ENCODE measurements at regions not wholly inside any gene's neighbourhood (a gene's known extent, or its start where the extent isn't known, plus 50 kb on each side); places are given as distances from the start of the nearest gene placed in this dataset.
A peak's percentile ranks its signal among the peaks of the same experiment; 100 is the strongest.
"Not testable (repeated sequence)": the region's sequence is repeated elsewhere in the genome, so short reads cannot be mapped to it uniquely, and the experiment has no call there.

- no peak for DNase-seq
Observed at GRCh38 chr13:37293295-37293694, 187.8 kb upstream of the CSNK1A1L start.

- DNase-seq = no peak
Observed at GRCh38 chr13:37290716-37291505, 185.4 kb upstream of the CSNK1A1L start.

- no peak for DNase-seq
Observed at GRCh38 chr13:37289212-37289935, 183.9 kb upstream of the CSNK1A1L start.

- no peak for DNase-seq
Observed at GRCh38 chr13:37288057-37288720, 182.7 kb upstream of the CSNK1A1L start.

- DNase-seq = not testable (repeated sequence)
Observed at GRCh38 chr13:37280231-37280630, 174.8 kb upstream of the CSNK1A1L start.

DNA sequence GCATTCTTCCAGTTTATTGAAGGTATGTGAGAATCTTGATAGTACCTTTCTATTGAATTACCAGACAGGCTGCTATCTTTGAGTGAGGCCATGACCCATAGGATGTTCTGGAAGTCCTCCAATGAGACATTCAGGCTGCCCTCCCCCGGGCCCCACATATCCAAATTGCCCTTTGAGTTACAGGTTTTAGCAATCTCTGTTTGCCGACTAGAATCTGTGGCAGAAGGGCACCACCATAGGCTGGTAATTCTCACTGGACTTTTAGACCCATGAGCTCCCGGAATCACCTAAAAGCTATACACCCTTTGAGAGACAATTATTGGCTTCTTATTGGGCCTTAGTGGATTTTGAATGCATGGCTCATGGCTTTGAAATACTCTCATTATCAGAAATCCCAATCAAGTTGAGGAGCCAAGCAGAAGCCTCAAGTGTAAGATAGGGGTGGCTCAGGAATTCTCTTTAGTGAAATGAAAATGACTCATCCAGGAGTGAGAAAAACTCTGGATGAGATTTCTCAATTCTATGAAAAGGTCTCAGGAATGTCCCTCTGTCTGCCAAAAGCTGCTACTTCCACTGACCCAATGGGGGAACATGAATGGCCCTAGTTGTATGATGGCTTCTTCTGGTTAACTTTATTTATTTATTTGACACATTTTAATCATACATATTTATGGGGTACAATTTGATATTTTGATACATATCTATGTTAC is 172.1 kb upstream of the CSNK1A1L start:
- peak; percentile 61 for DNase-seq

- DNase-seq = no peak
Observed at GRCh38 chr13:37277007-37277406, 171.5 kb upstream of the CSNK1A1L start.

DNA sequence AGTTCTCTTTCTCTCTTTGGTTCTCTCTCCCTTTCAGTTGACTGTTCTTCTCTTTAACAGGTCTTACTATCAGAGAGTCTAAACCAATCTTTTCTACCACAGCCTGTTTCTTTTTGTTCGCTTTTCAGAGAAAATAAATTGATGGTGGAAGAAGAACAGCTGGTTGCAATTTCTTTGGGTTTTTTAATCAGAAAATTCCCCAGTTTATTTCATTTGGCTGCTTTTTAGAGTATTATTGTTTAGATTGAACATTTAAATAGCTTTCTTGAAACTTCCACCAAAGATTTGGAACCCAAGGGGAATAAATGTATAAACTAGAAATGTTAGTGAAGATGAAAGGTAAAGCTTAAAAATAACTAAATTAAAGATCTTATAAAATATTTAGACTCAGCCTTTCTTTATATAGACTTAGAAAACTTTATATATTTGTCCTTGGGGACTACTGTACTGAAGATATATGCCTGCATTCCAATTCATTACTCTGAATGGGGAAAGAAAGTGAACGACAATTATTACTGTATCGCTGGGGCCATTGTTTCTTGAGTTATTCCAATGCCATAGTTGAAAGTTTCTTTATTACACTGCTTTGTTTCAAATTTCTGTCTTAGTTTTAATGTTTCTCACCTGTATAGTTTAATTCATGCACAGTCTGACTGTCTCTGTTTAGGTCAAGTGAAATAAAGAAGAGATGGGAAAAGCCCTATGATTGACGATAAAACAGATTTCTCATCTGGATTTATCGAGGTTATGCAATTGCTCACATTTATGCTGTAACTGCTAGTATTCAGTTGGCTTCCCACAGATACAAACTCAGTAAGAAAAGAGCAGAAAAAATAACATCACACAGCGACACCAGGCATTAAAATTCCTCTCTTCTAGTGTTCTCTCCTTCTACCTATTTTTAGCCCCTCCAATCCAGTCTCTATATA is 169.4 kb upstream of the CSNK1A1L start:
- no peak for DNase-seq

GRCh38 chr13:37273836-37274235 is 168.4 kb upstream of the CSNK1A1L start:
- DNase-seq = no peak

- no peak for DNase-seq
Observed at GRCh38 chr13:37270226-37271001, 164.9 kb upstream of the CSNK1A1L start.

DNA sequence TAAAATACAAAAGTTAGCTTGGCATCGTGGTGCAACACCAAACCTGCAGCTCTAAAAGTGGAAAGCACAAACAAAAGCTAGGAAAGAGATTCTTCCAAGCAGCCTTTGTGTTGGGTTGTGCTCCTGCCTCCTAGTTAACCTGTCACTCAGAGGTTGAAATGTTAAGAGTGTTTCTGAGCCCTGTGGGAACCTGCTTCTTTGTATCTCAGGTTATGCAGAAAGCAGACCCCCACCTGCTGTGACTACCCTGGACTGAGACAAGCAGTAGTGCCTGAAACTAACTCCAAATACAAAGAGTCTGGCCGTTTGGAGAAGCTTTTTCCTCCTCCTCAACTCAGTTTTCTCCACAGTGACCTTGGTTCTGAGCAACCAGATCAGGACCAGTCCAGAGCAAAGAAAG is 158.4 kb upstream of the CSNK1A1L start:
- DNase-seq = no peak

- no peak for DNase-seq
Observed at GRCh38 chr13:37257706-37258105, 152.2 kb upstream of the CSNK1A1L start.

- DNase-seq = no peak
Observed at GRCh38 chr13:37257051-37257450, 151.6 kb upstream of the CSNK1A1L start.

GRCh38 chr13:37241786-37242185 is 136.3 kb upstream of the CSNK1A1L start:
- no peak for DNase-seq

GRCh38 chr13:37230346-37230745 is 124.9 kb upstream of the CSNK1A1L start:
- no peak for DNase-seq

GRCh38 chr13:37229931-37230330 is 124.5 kb upstream of the CSNK1A1L start:
- DNase-seq = no peak

- DNase-seq = peak; percentile 94
Observed at GRCh38 chr13:37226971-37227370, 121.5 kb upstream of the CSNK1A1L start.

GRCh38 chr13:37225414-37226070 is 120.1 kb upstream of the CSNK1A1L start:
- peak; percentile 94 for DNase-seq

- no peak for DNase-seq
Observed at GRCh38 chr13:37216331-37216730, 110.9 kb upstream of the CSNK1A1L start.

DNA sequence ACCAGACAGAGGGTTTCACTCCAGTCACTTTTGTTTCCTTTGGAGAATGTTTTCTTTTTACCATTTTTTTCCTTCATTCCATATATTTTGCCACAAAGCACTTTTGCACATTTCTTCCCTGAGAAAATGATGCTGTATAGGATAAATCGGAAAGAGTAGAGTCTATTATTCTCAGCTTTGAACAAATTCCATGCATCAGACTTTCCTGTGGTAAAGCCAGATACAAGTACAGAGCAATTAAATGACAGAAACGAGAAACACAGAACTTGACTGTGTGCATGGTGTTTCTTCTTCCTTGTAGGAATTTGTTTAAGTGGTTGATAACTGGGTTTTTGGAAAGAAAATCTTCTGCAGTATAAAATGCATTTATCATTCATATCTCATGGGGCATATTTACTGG is 107.4 kb upstream of the CSNK1A1L start:
- no peak for DNase-seq
